ENCODE measurements at regions not wholly inside any gene's neighbourhood (a gene's known extent, or its start where the extent isn't known, plus 50 kb on each side); places are given as distances from the start of the nearest gene placed in this dataset.

- Histone ChIP-seq H3K27me3 (ENCODE audit: low read depth) (no peaks in the 10 kb centered on the region), H3K9me3 (replicated peaks) (no peaks in the 10 kb centered on the region), H3K27ac (replicated peaks) (no peak overlapping the region), H3K36me3 (no peaks in the 10 kb centered on the region), H3K4me1 (peaks cover 33% of the 10 kb centered on the region), H3K4me3 (no peak overlapping the region)
- intact Hi-C loops (cut with micrococcal nuclease): no loop called here
- TF ChIP-seq CTCF (IDR thresholded peaks at IDR 0.05; ENCODE audit: borderline replicate concordance): no peak
- no peak for DNase-seq
These were observed 349.4 kb upstream of the NCAM1 start for GRCh38 chr11:112611771-112612170.

GRCh38 chr11:112612250-112612849 is 348.9 kb upstream of the NCAM1 start:
- Histone ChIP-seq H3K27ac (replicated peaks) (no peak overlapping the region), H3K9me3 (replicated peaks) (no peaks in the 10 kb centered on the region), H3K27me3 (ENCODE audit: low read depth) (no peaks in the 10 kb centered on the region), H3K36me3 (no peaks in the 10 kb centered on the region), H3K4me3 (no peak overlapping the region), H3K4me1 (peaks cover 33% of the 10 kb centered on the region)
- no peak for TF ChIP-seq CTCF (IDR thresholded peaks at IDR 0.05; ENCODE audit: borderline replicate concordance)
- DNase-seq: no peak
- intact Hi-C loops (cut with micrococcal nuclease): no loop called here

DNA sequence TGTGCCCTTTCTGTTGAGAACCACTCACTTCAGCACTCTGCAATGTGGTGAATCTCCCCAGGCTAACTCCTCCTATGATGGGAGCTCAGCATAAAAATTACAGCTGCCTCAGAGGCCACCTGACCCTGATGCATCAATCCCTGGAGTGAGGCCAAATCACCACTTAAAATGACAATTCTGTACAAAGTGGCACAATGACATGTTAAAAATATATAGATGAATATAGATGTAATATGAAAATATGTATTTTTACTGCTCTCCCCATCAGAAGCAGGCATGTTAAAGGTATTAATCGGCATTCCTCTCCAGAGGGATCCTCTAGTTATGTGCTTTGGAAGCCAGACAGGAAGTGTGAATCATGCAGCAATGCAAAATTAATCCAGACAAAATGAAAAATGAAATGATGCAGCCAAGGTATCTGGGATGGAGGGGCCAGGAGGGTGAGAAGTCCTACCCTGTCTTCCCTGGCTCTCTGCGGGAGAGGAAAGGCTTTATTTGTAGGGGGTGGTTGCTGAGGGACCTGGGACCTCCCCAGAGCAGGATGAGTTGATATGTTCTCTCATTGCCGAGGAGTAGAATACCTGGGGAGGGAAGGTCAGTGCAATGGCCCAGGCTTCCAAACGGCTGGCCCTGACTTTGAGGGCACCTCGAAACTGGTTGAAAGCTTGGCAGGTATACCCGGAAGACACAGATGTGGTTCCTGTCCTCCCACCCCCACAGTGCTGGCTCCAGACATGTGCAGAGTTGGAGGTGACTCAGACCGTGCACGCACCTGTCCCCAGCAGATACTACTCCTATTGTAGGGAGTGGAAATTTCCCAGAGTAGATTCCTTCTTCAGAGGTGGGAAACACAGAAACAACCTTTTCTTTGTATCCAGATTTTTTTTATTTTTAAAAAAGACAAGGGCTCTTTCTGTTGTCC is 347.9 kb upstream of the NCAM1 start:
- H3K4me3 ChIP-seq: no peak overlapping the region
- no peak for DNase-seq
- intact Hi-C loops (cut with micrococcal nuclease): no loop called here
- H3K27ac ChIP-seq (replicated peaks): no peak overlapping the region
- no peak for TF ChIP-seq CTCF (IDR thresholded peaks at IDR 0.05; ENCODE audit: borderline replicate concordance)
- H3K36me3 ChIP-seq: no peaks in the 10 kb centered on the region
- H3K27me3 ChIP-seq (ENCODE audit: low read depth): no peaks in the 10 kb centered on the region
- no peaks in the 10 kb centered on the region for H3K9me3 ChIP-seq (replicated peaks)
- H3K4me1 ChIP-seq: peaks cover 33% of the 10 kb centered on the region

DNA sequence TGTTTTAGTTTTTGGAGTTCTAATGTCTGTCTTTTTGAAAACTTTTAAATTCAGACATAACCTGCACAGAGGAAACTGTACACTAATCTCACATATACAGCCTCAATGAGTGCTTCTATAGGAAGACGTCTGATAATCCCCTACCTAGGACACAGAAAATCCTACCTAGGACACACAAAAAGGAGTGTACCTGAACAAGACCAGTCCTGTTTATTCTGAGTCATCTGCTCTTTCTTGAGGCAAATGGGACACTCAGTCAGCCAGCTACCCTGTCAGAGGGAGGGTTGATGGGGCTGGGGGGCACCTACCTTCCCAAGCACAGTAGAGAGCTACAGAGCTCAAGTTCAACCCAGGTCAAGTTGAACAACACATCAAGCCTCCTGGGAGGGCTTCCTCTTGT is 346.6 kb upstream of the NCAM1 start:
- TF ChIP-seq CTCF (IDR thresholded peaks at IDR 0.05; ENCODE audit: borderline replicate concordance): no peak
- Histone ChIP-seq H3K27ac (replicated peaks) (no peak overlapping the region), H3K9me3 (replicated peaks) (no peaks in the 10 kb centered on the region), H3K27me3 (ENCODE audit: low read depth) (no peaks in the 10 kb centered on the region), H3K36me3 (no peaks in the 10 kb centered on the region), H3K4me1 (peaks cover 33% of the 10 kb centered on the region), H3K4me3 (no peak overlapping the region)
- intact Hi-C loops (cut with micrococcal nuclease): no loop called here
- DNase-seq: no peak

DNA sequence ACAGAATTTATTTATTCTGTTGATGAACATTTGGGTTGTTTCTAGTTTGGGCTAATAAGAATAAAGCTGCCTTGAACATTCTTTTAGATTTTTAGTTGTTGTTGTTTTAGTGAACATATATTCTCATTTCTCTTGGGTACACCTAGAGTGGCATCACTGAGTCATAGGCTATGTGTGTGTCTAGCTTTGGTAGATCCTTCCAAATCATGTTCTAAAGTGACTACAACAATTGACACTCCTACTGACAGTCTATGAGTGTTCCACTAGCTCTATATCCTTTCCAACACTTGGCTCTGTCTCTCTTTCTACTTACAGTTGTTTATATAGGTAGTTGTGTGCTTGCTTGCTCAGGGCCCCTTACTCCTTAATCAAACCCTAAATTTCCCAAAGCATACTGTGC is 346.0 kb upstream of the NCAM1 start:
- H3K4me3 ChIP-seq: no peak overlapping the region
- no peaks in the 10 kb centered on the region for H3K27me3 ChIP-seq (ENCODE audit: low read depth)
- peaks cover 33% of the 10 kb centered on the region for H3K4me1 ChIP-seq
- H3K9me3 ChIP-seq (replicated peaks): no peaks in the 10 kb centered on the region
- H3K36me3 ChIP-seq: no peaks in the 10 kb centered on the region
- no peak overlapping the region for H3K27ac ChIP-seq (replicated peaks)
- no peak for TF ChIP-seq CTCF (IDR thresholded peaks at IDR 0.05; ENCODE audit: borderline replicate concordance)
- DNase-seq: no peak
- intact Hi-C loops (cut with micrococcal nuclease): no loop called here
